Non-pigmented ciliary epithelial cell (primary cell): ENCODE measurements at regions not wholly inside any gene's neighbourhood (a gene's known extent, or its start where the extent isn't known, plus 50 kb on each side); places are given as distances from the start of the nearest gene placed in this dataset.
"Not testable (repeated sequence)": the region's sequence is repeated elsewhere in the genome, so short reads cannot be mapped to it uniquely, and the experiment has no call there.

ENCODE experiments used
- DNase-seq: peaks from one replicate; pipeline ENCODE4 v3.0.0-alpha.2; 2010; ENCODE audit warnings: low read depth

DNA sequence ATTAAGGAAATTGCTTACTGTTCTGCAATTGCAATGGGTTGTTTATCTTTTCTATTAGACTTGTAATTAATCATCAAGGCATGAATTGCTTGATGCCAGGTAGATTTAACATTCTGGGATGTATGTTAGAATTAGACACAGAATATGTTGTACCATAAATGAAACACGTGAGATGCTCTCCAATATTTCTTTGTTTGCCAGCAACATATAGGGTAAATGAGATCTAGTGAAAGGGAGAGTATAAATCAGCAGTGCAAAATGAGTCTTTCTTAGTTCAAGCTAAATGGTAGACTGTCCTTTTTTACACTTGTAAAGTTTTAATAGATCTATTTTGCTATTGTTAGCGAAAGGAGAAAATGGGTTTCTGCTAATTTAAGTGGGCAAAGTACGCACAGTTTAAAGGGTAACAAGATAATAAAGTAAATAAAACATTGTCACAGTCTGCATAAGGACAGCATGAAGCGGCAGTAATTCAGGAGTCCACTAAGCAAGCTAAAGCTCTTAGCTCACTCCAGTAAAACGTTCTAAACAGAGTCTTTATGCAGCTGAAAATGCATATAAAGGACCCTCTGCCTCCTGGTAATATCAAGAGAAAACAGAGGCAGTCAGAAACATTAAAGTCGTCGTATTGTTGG lies 1137.1 kb downstream of the OLFM4 start:
- no peak for DNase-seq

DNA sequence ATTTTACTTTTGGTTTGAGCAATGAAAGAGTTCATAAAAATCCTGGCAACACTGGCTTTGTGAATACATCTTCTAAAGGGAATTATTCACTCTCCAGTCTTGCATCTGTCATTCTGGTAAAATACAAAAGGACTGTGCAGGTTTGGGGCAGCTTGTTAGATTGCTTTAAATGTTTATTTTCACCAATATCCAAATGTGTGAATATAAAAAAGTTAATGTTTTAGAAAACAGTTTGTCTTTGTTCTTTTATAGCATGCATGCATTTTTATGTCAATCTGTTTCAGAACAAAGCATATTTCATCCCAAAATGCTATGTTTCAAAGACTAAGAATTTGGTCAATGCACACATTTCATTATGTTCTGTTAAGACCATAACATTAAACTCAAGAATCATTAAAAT lies 1145.4 kb downstream of the OLFM4 start:
- no peak for DNase-seq

DNA sequence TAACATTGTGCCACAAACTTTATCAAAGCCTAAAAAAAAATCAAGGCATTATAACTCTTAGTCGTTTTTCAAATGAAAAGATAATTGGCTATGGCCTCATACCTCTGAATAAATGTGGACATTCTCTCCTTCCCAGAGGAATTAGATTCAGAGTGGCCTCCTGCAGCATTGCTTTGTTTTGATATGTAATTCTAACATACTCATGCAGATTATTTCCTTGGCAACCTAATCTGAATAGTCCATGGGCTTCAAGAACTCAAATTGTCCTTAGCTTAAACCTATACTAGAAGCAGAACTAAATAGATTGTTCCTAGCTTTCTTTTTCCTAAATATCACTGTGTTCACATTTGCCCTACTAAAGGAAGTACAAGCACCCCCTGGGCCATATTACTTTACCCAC lies 1146.9 kb downstream of the OLFM4 start:
- no peak for DNase-seq

DNA sequence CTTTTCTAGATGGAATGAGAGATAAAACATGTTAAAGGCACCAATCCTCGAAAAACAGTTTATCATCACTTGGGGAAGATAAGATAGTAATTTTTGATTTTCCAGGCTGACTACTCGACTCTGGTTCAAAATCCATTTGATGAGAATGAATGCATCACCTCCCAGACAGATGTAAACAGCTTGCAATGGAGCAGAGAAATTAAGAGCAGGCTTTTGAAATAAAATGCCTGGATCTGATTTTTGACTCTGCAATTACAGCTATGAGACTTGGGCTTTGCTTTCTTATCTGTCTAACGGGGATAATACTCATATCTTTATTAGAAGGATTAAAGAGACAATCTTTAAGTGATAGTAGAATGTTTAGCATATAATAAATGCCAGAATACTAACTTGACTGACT lies 1148.9 kb downstream of the OLFM4 start:
- DNase-seq: no peak

DNA sequence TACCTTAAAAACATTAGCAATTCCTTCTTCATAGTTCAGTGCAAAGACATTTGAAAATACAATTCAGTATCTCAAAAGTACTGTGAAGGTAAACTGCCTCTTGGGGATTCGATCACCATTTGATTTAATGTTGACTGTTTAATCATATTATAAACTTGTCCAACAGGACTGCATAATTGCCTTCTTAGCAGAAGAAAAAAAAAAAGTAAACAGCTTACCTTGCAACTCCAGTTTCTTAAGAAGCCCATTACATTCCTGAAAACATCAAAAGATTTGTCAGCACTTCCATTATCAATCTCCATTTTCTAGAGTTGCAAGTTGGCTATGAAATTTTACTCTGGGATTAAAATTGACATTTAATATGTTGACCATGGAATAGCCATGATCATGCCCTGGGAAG lies 1154.6 kb downstream of the OLFM4 start:
- DNase-seq: no peak

DNA sequence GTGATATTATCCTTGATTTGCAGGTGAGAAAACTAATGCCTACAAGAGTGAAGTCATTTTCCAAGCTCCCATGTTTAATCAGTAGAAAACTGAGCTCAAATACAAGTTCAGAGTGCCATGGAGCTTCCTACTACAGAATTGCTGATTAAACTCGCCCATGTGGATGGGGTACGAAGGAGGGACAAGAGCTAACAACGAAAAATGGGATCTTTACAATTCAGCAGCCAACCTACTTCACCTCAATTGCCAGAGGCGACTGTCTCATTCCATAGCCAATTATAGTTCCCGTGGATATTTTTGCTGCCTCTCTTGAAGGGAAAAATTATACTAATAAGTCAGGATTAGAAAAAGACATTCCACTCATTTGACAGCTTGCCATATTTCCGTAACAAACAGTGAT lies 1155.1 kb downstream of the OLFM4 start:
- DNase-seq: no peak

DNA sequence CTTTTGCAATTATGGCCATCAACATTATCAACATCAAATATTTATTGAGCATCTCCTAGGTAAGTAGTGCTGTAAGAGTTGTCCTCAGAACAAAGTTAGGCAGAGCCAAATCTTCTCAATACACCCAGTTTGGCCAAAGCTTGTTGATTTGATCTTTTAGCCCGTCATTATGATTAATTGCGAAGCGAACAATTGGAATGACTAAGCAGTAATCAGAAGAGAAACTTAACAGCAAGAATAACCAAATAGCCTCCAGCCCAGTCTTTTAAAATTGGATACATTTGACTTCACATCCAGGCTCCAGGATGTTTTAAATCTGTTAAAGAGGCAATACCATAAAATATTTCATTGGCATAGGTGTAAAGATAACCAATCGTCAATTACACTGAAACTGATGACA lies 1156.0 kb downstream of the OLFM4 start:
- no peak for DNase-seq

DNA sequence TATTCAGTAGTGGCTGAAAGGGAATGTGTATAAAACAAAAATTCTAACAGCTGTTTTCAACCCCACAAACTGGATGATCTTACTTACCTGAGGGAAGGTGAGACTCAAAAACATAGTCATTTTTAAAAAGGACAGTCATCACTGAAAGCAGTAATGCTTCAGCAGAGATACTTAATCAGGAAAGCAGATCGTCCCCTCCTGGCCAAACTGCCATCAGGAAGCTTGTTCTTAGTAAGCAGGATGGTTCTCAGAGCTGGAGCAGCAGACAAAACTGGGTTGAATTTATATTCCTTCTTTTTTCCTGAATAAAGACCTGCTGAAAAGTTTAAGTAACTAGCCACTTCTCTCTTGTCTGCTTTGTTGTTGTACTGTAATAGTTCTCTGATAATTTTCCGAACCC lies 1156.5 kb downstream of the OLFM4 start:
- DNase-seq: no peak

DNA sequence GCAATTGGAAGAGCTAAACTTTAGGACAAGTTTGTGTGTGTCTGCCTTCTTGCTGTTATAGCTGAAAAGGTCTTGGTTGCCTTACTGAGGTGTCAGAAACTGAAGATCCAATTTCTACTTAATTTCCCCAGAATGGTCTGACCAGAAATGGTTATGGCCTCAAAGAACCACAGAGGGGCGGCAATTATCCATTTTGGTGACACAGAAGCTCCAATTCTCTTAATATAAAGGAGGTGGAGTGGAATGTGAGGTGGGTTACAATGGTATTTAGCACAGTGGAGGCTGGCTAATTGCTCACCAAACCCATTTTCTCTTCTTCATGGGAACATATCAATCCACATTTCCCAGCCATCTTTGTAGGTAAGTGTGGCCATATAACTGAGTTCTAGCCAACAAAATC lies 1157.2 kb downstream of the OLFM4 start:
- no peak for DNase-seq

DNA sequence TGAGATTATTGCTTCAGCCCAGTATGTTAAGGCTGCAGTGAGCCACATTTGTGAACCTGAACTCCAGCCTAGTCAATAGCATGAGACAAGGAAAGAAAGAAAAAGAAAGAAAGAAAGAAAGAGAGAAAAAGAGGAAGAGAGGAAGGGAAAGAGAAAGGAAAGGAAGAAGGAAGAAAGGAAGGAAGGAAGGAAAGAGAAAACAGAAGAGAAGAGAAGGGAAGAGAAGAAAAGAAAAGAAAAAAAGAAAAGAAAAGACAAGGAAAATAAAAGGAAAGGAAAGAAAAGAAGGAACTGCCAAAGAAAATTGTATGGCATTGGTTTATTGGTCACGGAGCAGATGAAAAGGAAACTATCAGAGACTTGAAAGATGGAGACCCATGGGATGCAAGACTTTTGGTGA lies 1158.8 kb downstream of the OLFM4 start:
- DNase-seq: no peak

DNA sequence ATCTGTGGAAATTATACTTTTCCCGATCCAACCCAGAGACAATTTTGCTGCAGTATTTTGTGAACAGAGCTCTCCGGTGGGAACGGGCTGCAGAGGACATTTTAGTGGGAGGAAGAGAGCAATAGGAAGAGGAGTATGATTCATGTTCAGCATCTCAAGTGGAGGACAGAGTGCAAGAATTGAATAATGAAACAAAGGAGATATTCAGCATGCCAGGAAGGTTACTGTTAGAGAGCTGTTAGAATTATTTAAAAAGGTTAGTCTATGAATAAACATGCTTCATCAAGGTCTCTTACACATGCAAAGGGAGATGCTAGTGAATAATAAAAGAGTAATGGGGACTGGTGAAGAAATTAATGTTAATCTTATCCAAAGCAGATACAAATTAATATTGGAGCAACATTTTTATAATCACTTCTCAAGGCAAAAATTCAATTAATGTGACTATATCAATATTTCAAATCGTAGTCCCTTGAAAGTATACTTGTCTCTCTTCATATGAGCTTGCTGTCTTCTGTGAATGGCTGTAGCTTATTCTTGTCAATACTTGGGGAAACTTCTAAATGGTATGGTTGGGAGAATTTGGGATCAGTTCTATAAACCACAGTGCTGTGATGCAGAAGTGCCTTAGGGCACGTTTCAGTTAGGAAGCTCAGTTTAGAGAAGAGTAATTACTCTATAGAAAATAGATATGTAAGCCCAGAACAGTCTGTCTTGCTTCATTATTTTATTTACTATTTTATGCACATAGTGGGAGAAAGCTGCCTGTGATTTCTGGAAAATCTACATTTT lies 1165.8 kb downstream of the OLFM4 start:
- DNase-seq: no peak

DNA sequence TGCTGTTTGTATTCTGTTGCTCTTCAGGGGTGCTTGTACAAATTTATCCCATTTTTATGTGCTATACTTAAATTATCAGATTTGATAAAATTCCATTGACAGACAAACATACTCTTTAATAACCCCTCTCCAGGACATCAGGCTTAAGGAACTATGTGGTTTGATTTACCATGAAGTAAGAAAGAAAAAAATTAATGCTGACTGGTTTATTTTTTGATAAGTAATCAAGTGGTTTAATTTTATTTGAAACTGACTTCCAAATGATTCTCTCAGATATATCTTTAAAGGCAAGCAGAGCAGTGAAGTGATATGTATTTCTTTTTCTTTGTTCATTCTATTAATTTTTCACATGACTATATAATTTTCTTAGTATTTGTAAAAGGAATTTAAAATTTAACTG lies 1168.1 kb downstream of the OLFM4 start:
- DNase-seq: no peak

DNA sequence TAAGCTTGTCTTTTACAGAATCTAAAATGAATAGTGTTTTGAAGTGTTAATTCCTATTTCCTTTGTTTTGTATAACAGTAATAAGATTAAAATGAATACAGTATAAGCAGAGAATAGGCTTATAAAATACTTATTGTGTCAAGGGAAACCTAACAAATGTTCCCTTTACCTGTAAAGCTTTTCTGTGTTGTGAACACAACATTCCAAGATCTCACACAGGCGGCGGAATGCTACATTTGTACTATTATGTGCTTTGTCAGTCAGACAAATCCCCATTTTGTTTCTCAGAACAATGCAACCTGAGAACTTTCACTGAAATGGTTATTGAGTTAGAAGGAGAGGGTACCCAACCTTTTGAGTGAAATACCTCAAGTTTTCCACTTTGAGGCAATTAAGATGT lies 1170.3 kb downstream of the OLFM4 start:
- DNase-seq: no peak

DNA sequence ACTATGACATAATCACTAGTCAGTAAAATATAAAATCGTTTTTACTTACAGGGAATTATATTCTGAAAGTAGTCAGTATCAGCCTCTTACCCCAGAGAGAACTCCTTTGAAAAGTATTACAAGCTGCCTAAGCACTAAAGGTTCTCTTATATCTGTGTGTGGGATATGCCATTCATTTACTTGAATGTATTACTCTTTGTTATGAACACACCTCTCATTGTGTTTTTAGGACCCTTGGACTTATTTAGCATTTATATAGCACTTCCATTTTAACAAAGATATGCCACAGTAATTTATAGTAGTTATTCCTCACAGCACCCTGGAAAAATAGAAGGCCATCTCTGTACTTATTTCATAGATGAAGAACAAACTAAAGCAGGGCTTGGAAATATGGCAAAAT lies 1178.0 kb downstream of the OLFM4 start:
- DNase-seq: no peak

DNA sequence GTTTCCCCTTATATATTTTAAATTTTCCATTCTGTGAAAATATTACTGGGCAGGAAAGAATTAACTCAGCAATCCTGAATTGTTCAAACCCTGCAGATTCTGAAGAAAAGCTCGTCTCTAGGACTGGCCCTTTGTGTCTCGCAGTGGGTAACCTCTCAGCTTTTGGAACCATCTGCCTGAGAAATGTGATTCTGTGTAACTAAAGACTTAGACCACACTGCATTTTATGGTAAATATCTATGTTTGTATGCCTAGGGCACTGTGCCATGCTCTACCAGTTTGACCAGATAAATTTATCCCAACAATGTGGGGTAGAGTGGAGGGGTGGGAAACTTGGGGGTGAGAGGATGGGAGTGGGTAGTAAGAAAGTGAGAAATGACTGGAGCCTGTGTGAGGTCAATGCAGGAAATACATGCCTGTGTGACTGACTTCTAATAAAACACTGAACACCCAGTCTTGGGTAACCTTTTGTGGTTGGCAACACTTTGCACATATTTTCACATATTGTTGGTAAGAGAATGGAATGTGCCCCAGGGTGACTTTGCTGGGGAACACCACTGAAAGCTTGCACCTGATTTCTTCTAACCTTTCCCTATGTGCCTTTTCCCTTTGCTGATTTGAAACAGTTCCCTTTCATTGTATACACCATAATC lies 1181.9 kb downstream of the OLFM4 start:
- DNase-seq: no peak

DNA sequence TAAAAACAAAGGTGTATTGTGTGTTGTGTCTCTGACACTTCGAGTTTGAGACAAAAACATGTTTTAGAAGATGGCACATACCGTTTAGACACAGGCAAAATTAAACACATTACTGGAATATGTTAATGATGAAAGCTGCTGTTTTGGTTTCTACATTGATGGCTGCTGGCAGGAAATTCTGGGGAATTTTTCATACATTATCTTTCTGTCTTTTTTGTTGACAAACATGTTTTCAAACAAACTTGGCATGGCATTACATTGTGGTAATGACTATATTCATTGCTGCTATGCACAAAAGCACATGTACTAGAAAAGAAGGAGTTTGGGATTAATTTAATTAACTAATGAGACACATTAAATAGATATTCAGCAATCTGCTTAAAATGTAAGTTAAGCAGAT lies 1187.6 kb downstream of the OLFM4 start:
- no peak for DNase-seq

DNA sequence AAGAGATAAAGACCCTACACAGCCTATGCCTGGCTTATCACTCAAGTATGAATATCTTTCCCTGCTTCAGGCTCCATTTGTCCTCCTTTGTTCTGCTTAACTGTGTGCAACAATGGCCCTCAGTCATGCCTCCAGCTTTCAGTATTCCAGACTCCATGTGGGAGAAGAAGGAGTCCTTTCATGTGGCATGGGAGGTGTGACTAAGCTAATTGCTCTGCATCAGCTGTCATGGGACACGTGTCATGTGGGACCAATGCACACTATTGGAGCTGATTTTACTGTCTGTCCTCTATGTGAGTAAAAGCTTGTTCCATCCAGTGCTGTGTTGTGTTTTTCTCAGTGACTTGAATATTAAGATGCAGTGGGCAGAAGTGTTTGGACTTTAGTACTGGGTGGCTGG lies 1198.3 kb downstream of the OLFM4 start:
- DNase-seq: no peak

DNA sequence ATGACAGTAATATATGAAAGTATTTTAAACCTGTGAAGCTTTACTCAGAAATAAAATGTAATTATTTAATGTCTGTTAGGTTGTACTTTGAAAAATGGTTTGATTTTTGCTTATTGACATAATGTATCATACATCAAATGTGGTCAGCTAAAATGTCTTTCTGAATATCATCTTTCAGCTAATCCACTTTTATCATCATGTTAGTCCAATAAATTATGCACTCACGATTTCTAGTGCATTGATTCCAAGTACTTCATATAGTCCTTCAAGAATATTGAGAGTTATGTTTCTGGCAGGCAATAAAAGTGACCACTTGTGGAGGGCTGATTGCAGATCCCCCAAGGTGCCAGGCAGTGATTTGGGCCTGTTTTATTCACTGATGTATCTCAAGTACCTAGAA lies 1204.1 kb downstream of the OLFM4 start:
- no peak for DNase-seq

DNA sequence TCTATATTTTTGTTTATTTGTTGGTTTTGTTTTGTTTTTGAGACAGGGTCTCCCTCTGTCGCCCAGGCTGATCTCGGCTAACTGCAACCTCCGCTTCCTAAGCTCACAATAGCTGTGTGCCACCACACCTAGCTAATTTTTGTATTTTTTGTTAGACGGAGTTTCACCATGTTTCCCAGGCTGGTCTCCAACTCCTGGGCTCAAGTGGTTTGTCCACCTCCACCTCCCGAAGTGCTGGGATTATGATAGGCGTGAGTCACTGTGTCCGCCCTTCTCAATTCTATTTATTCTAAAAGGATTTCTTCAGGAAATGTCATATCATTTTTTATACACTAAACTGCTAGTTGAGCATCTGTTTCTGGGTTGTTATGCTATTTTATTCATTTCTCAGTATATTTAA lies 1206.0 kb downstream of the OLFM4 start:
- no peak for DNase-seq

DNA sequence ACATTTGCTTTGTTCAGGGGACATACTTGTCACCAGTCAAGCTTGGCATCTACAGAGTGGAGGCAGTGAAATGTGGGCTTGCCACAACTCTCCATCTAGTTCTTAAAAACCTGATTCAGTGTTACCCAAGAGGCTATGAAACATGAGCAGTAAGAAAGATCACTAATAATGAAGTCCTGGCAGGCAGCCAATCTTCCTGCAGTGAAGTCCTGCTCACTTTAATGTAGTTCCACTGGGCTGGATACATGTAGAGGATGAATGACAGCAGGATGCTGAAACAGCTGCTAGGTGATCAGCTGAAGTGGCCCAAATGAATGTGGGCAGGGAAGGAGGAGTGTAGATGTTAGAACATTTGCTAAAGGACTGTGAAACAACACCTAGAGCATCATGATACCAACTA lies 1213.1 kb downstream of the OLFM4 start:
- DNase-seq: no peak

DNA sequence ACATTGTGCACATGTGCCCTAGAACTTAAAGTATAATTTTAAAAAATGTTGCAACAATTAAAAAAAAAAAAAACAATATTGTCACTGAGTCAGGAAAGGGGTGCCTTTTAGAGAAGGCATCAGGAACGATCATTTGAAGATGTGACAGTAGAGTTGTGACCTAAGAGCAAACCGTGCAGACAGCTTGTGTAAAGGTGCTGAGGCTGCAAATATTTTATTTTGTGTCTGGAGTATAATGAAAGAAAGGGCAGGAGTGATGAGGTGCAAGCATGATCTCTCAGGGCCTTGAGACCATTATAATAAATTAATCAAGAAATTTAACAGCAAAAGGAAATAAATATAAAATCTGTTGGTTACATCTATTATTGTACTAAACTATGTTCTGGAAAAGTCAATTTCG lies 1219.7 kb downstream of the OLFM4 start:
- no peak for DNase-seq

DNA sequence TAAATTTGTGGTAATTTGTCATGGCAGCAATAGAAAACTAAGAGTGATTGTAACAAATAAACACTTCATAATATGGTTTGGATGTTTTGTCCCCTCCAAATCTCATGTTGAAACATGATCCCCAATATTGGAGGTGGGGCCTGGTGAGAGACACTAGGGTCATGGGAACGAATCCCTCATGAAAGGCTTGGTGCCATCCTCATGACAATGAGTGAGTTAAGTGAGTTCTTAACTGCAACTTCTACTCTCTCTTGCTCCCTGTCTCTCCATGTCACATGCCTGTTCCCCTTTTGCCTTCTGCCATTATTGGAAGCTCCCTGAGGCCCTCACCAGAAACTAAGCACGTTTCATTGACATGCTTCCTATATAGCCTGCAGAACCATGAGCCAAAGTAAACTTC lies 1233.2 kb downstream of the OLFM4 start:
- no peak for DNase-seq

DNA sequence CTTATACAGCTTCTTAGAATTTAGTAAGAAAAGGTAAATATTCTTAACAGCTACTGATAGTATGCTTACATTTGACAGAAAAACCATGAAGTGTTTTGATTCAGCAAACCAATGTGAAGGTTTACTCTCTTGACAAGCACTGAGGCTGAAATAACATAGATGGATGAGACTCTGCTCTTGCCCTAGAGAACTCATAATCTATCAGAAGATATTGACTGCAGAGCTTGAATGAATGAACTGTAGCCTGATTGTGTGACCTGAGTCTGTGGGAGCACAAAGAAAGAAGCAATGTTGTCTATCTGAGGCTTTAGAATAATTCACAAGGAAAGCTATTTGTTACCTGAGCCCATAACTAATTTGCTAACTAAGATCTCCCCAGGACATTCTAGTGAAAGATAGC lies 1235.3 kb downstream of the OLFM4 start:
- no peak for DNase-seq

DNA sequence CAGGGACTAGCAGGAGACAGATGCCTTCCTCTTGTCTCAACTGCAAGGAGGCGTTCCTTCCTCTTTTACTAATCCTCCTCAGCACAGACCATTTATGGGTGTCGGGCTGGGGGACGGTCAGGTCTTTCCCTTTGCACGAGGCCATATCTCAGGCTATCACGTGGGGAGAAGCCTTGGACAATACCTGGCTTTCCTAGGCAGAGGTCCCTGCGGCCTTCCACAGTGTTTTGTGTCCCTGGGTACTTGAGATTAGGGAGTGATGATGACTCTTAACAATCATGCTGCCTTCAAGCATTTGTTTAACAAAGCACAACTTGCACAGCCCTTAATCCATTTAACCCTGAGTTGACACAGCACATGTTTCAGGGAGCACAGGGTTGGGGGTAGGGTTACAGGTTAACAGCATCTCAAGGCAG lies 1238.6 kb downstream of the OLFM4 start:
- DNase-seq: not testable (repeated sequence)
